GM12878 (cell line): ENCODE measurements at regions not wholly inside any gene's neighbourhood (a gene's known extent, or its start where the extent isn't known, plus 50 kb on each side); places are given as distances from the start of the nearest gene placed in this dataset.

Experiments used
- ATAC-seq: fragments of 200-7000 bp; cut with Tn5 transposase; 3 replicates; pipeline ENCODE4 v1.9.1; 2020; ENCODE audit warnings: mild to moderate bottlenecking, moderate library complexity
- BruUV-seq: library from RNA; stranded (reverse); fragments of 400-500 nt; replicated peaks from 2 replicates; lab custom pipeline; 2021; lab: Mats Ljungman, UMichigan
- CTCF ChIA-PET: fragments of 300-600 bp; sonication (Branson Sonifier 250); formaldehyde crosslinking; extraction: SDS; loops from one replicate; lab custom pipeline; 2021; ENCODE audit warnings: inconsistent platforms; lab: Yijun Ruan, JAX
- POLR2A ChIA-PET: fragments of 350-600 bp; formaldehyde crosslinking; extraction: SDS; loops from one replicate; lab custom pipeline; 2021; ENCODE audit warnings: inconsistent platforms; lab: Charles Lee
- RAD21 ChIA-PET: fragments of 300-600 bp; sonication (Branson Sonifier 250); formaldehyde crosslinking; loops from one replicate; lab custom pipeline; 2023; ENCODE audit warnings: antibody characterized with exemption; ENCODE audit not compliant: unreplicated experiment; lab: Charles Lee
- SMC1A ChIA-PET: fragments of 300-600 bp; sonication (Branson Sonifier 250); formaldehyde crosslinking; loops from one replicate; lab custom pipeline; 2023; ENCODE audit not compliant: unreplicated experiment, uncharacterized antibody; lab: Charles Lee
- DNase-seq: peaks from one replicate; pipeline ENCODE4 v3.0.0-alpha.2; 2011; ENCODE audit warnings: low read depth, low spot score
- FAIRE-seq: peaks from 3 replicates; lab custom pipeline; 2011; peaks lifted over from hg19 to GRCh38; lab: Jason Lieb, UNC
- H2AFZ ChIP-seq: 2 replicates; pipeline ENCODE4 v1.6.0; 2011; ENCODE audit warnings: low read depth, low read length, control low read depth; ENCODE audit not compliant: control insufficient read depth
- H3K27ac ChIP-seq: 2 replicates; pipeline ENCODE4 v1.5.1; 2011; ENCODE audit warnings: control low read depth; ENCODE audit not compliant: control insufficient read depth, insufficient read depth
- H3K27me3 ChIP-seq, 2 experiments: replicated peaks in 1 of 2; 2 replicates each; pipeline versions ENCODE4 v1.6.0 to v1.6.1; 2011; ENCODE audit warnings: low read length in 1 of 2; ENCODE audit not compliant: control insufficient read depth in 2 of 2, insufficient read depth in 2 of 2
- H3K36me3 ChIP-seq, 2 experiments: 2 replicates each; pipeline ENCODE4 v1.5.1; 2011; ENCODE audit warnings: low read length in 1 of 2; ENCODE audit not compliant: control insufficient read depth in 2 of 2, insufficient read depth in 2 of 2
- H3K4me1 ChIP-seq: 2 replicates; pipeline ENCODE4 v1.6.1; 2011; ENCODE audit warnings: mild to moderate bottlenecking, low read length, moderate library complexity, mixed read lengths; ENCODE audit not compliant: control insufficient read depth, insufficient read depth
- H3K4me2 ChIP-seq: 2 replicates; pipeline ENCODE4 v1.6.0; 2011; ENCODE audit warnings: control low read depth; ENCODE audit not compliant: control insufficient read depth, insufficient read depth
- H3K4me3 ChIP-seq: fragments of 200-600 bp; sonication (generic); 2 replicates; pipeline ENCODE4 v1.5.1; 2016
- H3K79me2 ChIP-seq: 2 replicates; pipeline ENCODE4 v1.6.0; 2011; ENCODE audit warnings: low read length; ENCODE audit not compliant: control insufficient read depth, insufficient read depth
- H3K9ac ChIP-seq: 2 replicates; pipeline ENCODE4 v1.8.0; 2011; ENCODE audit warnings: low read length, control low read depth, mixed read lengths; ENCODE audit not compliant: control insufficient read depth, insufficient read depth
- H3K9me3 ChIP-seq: replicated peaks from 3 replicates; pipeline ENCODE4 v1.5.1; 2011; ENCODE audit warnings: mild to moderate bottlenecking, low read length; ENCODE audit not compliant: control insufficient read depth, insufficient read depth
- H4K20me1 ChIP-seq: 2 replicates; pipeline ENCODE4 v1.6.0; 2011; ENCODE audit not compliant: control insufficient read depth, insufficient read depth
- ATF7 ChIP-seq: fragments of 450-650 bp; IDR thresholded peaks from 2 replicates; pipeline ENCODE4 v1.6.1; 2016; ENCODE audit warnings: low read depth, mild to moderate bottlenecking
- BCL3 ChIP-seq: IDR thresholded peaks from 2 replicates; pipeline ENCODE4 v1.6.1; 2011; ENCODE audit warnings: borderline replicate concordance, low read depth, mild to moderate bottlenecking, moderate library complexity, low read length; ENCODE audit not compliant: insufficient read depth, poor library complexity, severe bottlenecking
- BRCA1 ChIP-seq: IDR thresholded peaks from 2 replicates; pipeline ENCODE4 v1.6.1; 2011; ENCODE audit warnings: low read depth, low read length, improper control_type of control experiment
- E2F4 ChIP-seq: IDR thresholded peaks from 2 replicates; pipeline ENCODE4 v1.6.1; 2012; ENCODE audit warnings: low read depth, low read length, improper control_type of control experiment
- EGR1 ChIP-seq, 2 experiments: IDR thresholded peaks; 1 replicate in 1 of 2; 2 replicates in 1 of 2; pipeline ENCODE4 v1.6.1; 2011 to 2012; ENCODE audit warnings: low read depth in 2 of 2, low read length in 2 of 2, borderline replicate concordance in 1 of 2, mild to moderate bottlenecking in 1 of 2, moderate library complexity in 1 of 2
- HCFC1 ChIP-seq: fragments of 150-350 bp; IDR thresholded peaks from 2 replicates; pipeline ENCODE4 v1.6.1; 2014; ENCODE audit warnings: low read length
- HDGF ChIP-seq: fragments of 450-650 bp; IDR thresholded peaks from 2 replicates; pipeline ENCODE4 v1.6.1; 2016; ENCODE audit warnings: antibody characterized with exemption
- KAT2A ChIP-seq: conservative IDR thresholded peaks from 2 replicates; pipeline ENCODE4 v1.6.1; 2011; ENCODE audit warnings: low read depth, low read length; ENCODE audit not compliant: control insufficient read depth
- MEF2A ChIP-seq: IDR thresholded peaks from 2 replicates; pipeline ENCODE4 v1.6.1; 2011; ENCODE audit warnings: low read depth, mild to moderate bottlenecking, low read length, moderate library complexity; ENCODE audit not compliant: insufficient read depth
- MYB ChIP-seq: fragments of 150-350 bp; IDR thresholded peaks from 2 replicates; pipeline ENCODE4 v1.6.1; 2014; ENCODE audit warnings: mild to moderate bottlenecking, low read depth, low read length, borderline replicate concordance
- NFIC ChIP-seq: IDR thresholded peaks from 2 replicates; pipeline ENCODE4 v1.6.1; 2012; ENCODE audit warnings: low read depth, mild to moderate bottlenecking, inconsistent platforms, low read length, moderate library complexity
- NFXL1 ChIP-seq: fragments of 450-650 bp; IDR thresholded peaks from 2 replicates; pipeline ENCODE4 v1.6.1; 2017; ENCODE audit warnings: antibody characterized with exemption, mild to moderate bottlenecking, borderline replicate concordance
- PML ChIP-seq: IDR thresholded peaks from 2 replicates; pipeline ENCODE4 v1.6.1; 2012; ENCODE audit warnings: low read length, inconsistent platforms
- RBBP5 ChIP-seq: fragments of 200-600 bp; sonication (generic); conservative IDR thresholded peaks from 2 replicates; pipeline ENCODE4 v1.6.1; 2016
- SMARCA5 ChIP-seq: fragments of 450-650 bp; IDR thresholded peaks from 2 replicates; pipeline ENCODE4 v1.6.1; 2017; ENCODE audit warnings: mild to moderate bottlenecking
- SRF ChIP-seq, 2 experiments: IDR thresholded peaks; 2 replicates each; pipeline ENCODE4 v1.6.1; 2011; ENCODE audit warnings: low read depth in 2 of 2, low read length in 2 of 2, mild to moderate bottlenecking in 1 of 2, moderate library complexity in 1 of 2
- TARDBP ChIP-seq: IDR thresholded peaks from 2 replicates; pipeline ENCODE4 v1.6.1; 2016; ENCODE audit warnings: borderline replicate concordance
- ZNF24 ChIP-seq: fragments of 450-650 bp; IDR thresholded peaks from 2 replicates; pipeline ENCODE4 v1.6.1; 2017; ENCODE audit warnings: antibody characterized with exemption, mild to moderate bottlenecking
- ZNF384 ChIP-seq: IDR thresholded peaks from 2 replicates; pipeline ENCODE4 v1.6.1; 2012; ENCODE audit warnings: low read depth, mild to moderate bottlenecking, low read length, improper control_type of control experiment, borderline replicate concordance
- ZNF592 ChIP-seq: fragments of 450-650 bp; IDR thresholded peaks from 2 replicates; pipeline ENCODE4 v1.6.1; 2017; ENCODE audit warnings: mild to moderate bottlenecking, moderate library complexity
- WGBS: methylation state at CpG from one replicate; pipeline ENCODE4 v1.1.6; 2016; ENCODE audit warnings: low lambda C conversion rate; ENCODE audit not compliant: insufficient replicate concordance, insufficient coverage; ENCODE audit errors: missing lambda C conversion rate; 5-methylcytosine and 5-hydroxymethylcytosine counted together
- in situ Hi-C: fragments of 300-500 bp; cut with MboI; formaldehyde crosslinking; loops from 9 replicates; pipeline ENCODE4 v1.14.3; 2018; ENCODE audit warnings: mixed read lengths
- intact Hi-C: fragments of 100-400 bp; cut with micrococcal nuclease; formaldehyde crosslinking; loops from one replicate; pipeline ENCODE4 v1.14.2; 2022; ENCODE audit not compliant: unreplicated experiment

- ChIA-PET SMC1A (interaction anchor here (0.9 kb wide), 1 partner anchor 28 kb away, joined by 3 read pairs; no protein-coding TSS in a partner anchor), RAD21 (no interaction called here), CTCF (no interaction called here), POLR2A (no interaction called here)
- Histone ChIP-seq H3K27ac (no peak overlapping the region), H3K27me3 (peaks cover 0 to 3% of the 10 kb centered on the region in 2 experiments; a peak in 2 of 4 replicates), H3K4me1 (no peaks in the 10 kb centered on the region), H3K9ac (no peak overlapping the region), H4K20me1 (no peaks in the 10 kb centered on the region), H3K4me3 (no peak overlapping the region), H3K79me2 (no peaks in the 10 kb centered on the region), H3K9me3 (no peaks in the 10 kb centered on the region), H3K4me2 (no peak overlapping the region), H2AFZ (no peak overlapping the region), H3K36me3 (no peaks in the 10 kb centered on the region)
- FAIRE-seq (no peak), ATAC-seq (no peak), DNase-seq (no peak)
- in situ Hi-C loops, result no loop called here
- no TSS peak for BruUV-seq
- intact Hi-C loops, result no loop called here
- 0% methylated on average over 1 of the region's 1 CpG for WGBS
- TF ChIP-seq EGR1 (IDR thresholded peaks at IDR 0.05; ENCODE audit: borderline replicate concordance in 1 of 2, low read depth in 2 of 2, low read length in 2 of 2) (no peak), HDGF (no peak), ZNF592 (no peak), SMARCA5 (no peak), KAT2A (no peak), ZNF24 (no peak), BCL3 (no peak), MEF2A (no peak), NFXL1 (no peak), BRCA1 (no peak), SRF (IDR thresholded peaks at IDR 0.05; ENCODE audit: low read depth in 2 of 2, low read length in 2 of 2) (no peak), E2F4 (no peak), ATF7 (no peak), PML (no peak), HCFC1 (no peak), TARDBP (no peak), ZNF384 (no peak), NFIC (no peak), RBBP5 (no peak), MYB (no peak)
Observed at GRCh38 chr5:54838843-54839242, 146.6 kb downstream of the ESM1 start.
